Endothelial cell of umbilical vein (primary cell): ENCODE measurements at regions not wholly inside any gene's neighbourhood (a gene's known extent, or its start where the extent isn't known, plus 50 kb on each side); places are given as distances from the start of the nearest gene placed in this dataset.

Experiments
- BruUV-seq: library from RNA; stranded (reverse); fragments of 400-500 nt; replicated peaks from 2 replicates; lab custom pipeline; 2021; lab: Mats Ljungman, UMichigan
- CTCF ChIA-PET: fragments of 300-600, 350-600 bp; sonication (Branson Sonifier 250); formaldehyde crosslinking; loops from one replicate; lab custom pipeline; 2021; ENCODE audit warnings: antibody characterized with exemption, inconsistent platforms; lab: Charles Lee
- POLR2A ChIA-PET: fragments of 300-600, 350-600 bp; sonication (Branson Sonifier 250); formaldehyde crosslinking; loops from one replicate; lab custom pipeline; 2021; ENCODE audit warnings: antibody characterized with exemption, inconsistent platforms; lab: Charles Lee
- DNase-seq: peaks from one replicate; pipeline ENCODE4 v3.0.0-alpha.2; 2011; ENCODE audit warnings: low read depth, low spot score
- FAIRE-seq: peaks from 2 replicates; lab custom pipeline; 2011; peaks lifted over from hg19 to GRCh38; lab: Jason Lieb, UNC
- H2AFZ ChIP-seq: 2 replicates; pipeline ENCODE4 v1.6.0; 2012; ENCODE audit warnings: low read depth, low read length, control low read depth, inconsistent platforms
- H3K27ac ChIP-seq: 2 replicates; pipeline ENCODE4 v1.5.1; 2011; ENCODE audit warnings: low read depth, mild to moderate bottlenecking, control low read depth, low read length, moderate library complexity; ENCODE audit not compliant: insufficient read depth
- H3K27me3 ChIP-seq, 2 experiments: 2 replicates each; pipeline versions ENCODE4 v1.6.0 to v1.6.1; 2011; ENCODE audit warnings: low read length in 2 of 2, mixed read lengths in 1 of 2; ENCODE audit not compliant: control insufficient read depth in 2 of 2, insufficient read depth in 2 of 2
- H3K36me3 ChIP-seq, 2 experiments: 2 replicates in 1 of 2; 3 replicates in 1 of 2; pipeline ENCODE4 v1.5.1; 2011; ENCODE audit warnings: low read length in 2 of 2, mild to moderate bottlenecking in 1 of 2, moderate library complexity in 1 of 2; ENCODE audit not compliant: control insufficient read depth in 2 of 2, insufficient read depth in 2 of 2; ENCODE audit errors: extremely low read depth in 1 of 2
- H3K4me1 ChIP-seq: 3 replicates; pipeline ENCODE4 v1.5.1; 2011; ENCODE audit warnings: mild to moderate bottlenecking, low read length; ENCODE audit not compliant: control insufficient read depth, insufficient read depth; ENCODE audit errors: extremely low read depth
- H3K4me2 ChIP-seq: 2 replicates; pipeline ENCODE4 v1.6.1; 2011; ENCODE audit warnings: low read length, control low read depth, mixed read lengths; ENCODE audit not compliant: insufficient read depth
- H3K4me3 ChIP-seq, 3 experiments: fragments of 200-600 bp in 1 of 3; sonication (generic), shearing (Covaris generic) in 1 of 3; replicated peaks in 1 of 3; 2 replicates each; pipeline ENCODE4 v1.5.1; 2011 to 2016; ENCODE audit warnings: control low read depth in 3 of 3, low read length in 3 of 3, mild to moderate bottlenecking in 2 of 3, inconsistent platforms in 1 of 3, low read depth in 1 of 3, moderate library complexity in 1 of 3; ENCODE audit not compliant: insufficient read depth in 1 of 3
- H3K79me2 ChIP-seq: 2 replicates; pipeline ENCODE4 v1.6.0; 2012; ENCODE audit warnings: low read length, inconsistent platforms; ENCODE audit not compliant: control insufficient read depth, insufficient read depth
- H3K9ac ChIP-seq: replicated peaks from 2 replicates; pipeline ENCODE3; 2011; ENCODE audit warnings: low read length, control low read depth; ENCODE audit not compliant: insufficient read depth; ENCODE audit errors: extremely low read depth
- H3K9me1 ChIP-seq: replicated peaks from 3 replicates; pipeline ENCODE4 v1.6.0; 2011; ENCODE audit warnings: mild to moderate bottlenecking, low read length; ENCODE audit not compliant: control insufficient read depth, insufficient read depth; ENCODE audit errors: extremely low read depth
- H3K9me3 ChIP-seq: replicated peaks from 2 replicates; pipeline ENCODE4 v1.5.1; 2012; ENCODE audit warnings: low read length, inconsistent platforms; ENCODE audit not compliant: control insufficient read depth, insufficient read depth
- H4K20me1 ChIP-seq: replicated peaks from 2 replicates; pipeline ENCODE3; 2011; ENCODE audit warnings: mild to moderate bottlenecking, low read length; ENCODE audit not compliant: control insufficient read depth, insufficient read depth; ENCODE audit errors: extremely low read depth
- CTCF ChIP-seq, 2 donors: IDR thresholded peaks; 1 replicate in 1 of 2; 2 replicates in 1 of 2; pipeline ENCODE4 v1.5.1; 2011; ENCODE audit warnings: low read length in 2 of 2, mild to moderate bottlenecking in 2 of 2, moderate library complexity in 2 of 2, control low read depth in 1 of 2, inconsistent platforms in 1 of 2, low read depth in 1 of 2; ENCODE audit not compliant: insufficient read depth in 1 of 2; ENCODE audit errors: extremely low read depth in 1 of 2
- EZH2 ChIP-seq: IDR thresholded peaks from 2 replicates; pipeline ENCODE4 v1.6.1; 2012; ENCODE audit warnings: borderline replicate concordance, low read depth, mild to moderate bottlenecking, moderate library complexity, low read length, inconsistent platforms; ENCODE audit not compliant: severe bottlenecking
- GATA2 ChIP-seq: IDR thresholded peaks from 2 replicates; pipeline ENCODE4 v1.7.0; 2011; ENCODE audit warnings: low read depth, mild to moderate bottlenecking, moderate library complexity, mixed read lengths, low read length; ENCODE audit not compliant: insufficient read length, insufficient read depth
- JUN ChIP-seq: IDR thresholded peaks from 2 replicates; pipeline ENCODE4 v1.6.1; 2011; ENCODE audit warnings: borderline replicate concordance, low read depth; ENCODE audit not compliant: insufficient read length, insufficient read depth
- MAX ChIP-seq: IDR thresholded peaks from 2 replicates; pipeline ENCODE4 v1.6.1; 2011; ENCODE audit not compliant: insufficient read depth, insufficient read length
- MYC ChIP-seq: IDR thresholded peaks from one replicate; pipeline ENCODE4 v1.6.1; 2011; ENCODE audit warnings: mild to moderate bottlenecking, low read depth, low read length
- POLR2A ChIP-seq: IDR thresholded peaks from 2 replicates; pipeline ENCODE4 v1.6.1; 2012; ENCODE audit warnings: low read depth, mild to moderate bottlenecking, control low read depth, low read length
- POLR2AphosphoS5 ChIP-seq: IDR thresholded peaks from 2 replicates; pipeline ENCODE4 v1.6.1; 2012; ENCODE audit warnings: low read depth, mild to moderate bottlenecking, control low read depth, low read length, moderate library complexity; ENCODE audit not compliant: insufficient read depth
- dilution Hi-C: fragments of 300-500 bp; cut with MboI; formaldehyde crosslinking; loops from one replicate; pipeline ENCODE4 v1.15.0; 2019; ENCODE audit warnings: low sequenced_read_pairs; ENCODE audit not compliant: extremely low pct_ligation_motif_present
- intact Hi-C: fragments of 100-400 bp; cut with micrococcal nuclease; formaldehyde crosslinking; loops from one replicate; pipeline ENCODE4 v1.10.0; 2022

- Histone ChIP-seq H4K20me1 (no peaks in the 10 kb centered on the region), H2AFZ (no peak overlapping the region), H3K4me2 (no peak overlapping the region), H3K27ac (no peak overlapping the region), H3K79me2 (no peaks in the 10 kb centered on the region), H3K9me3 (no peaks in the 10 kb centered on the region), H3K27me3 (no peaks in the 10 kb centered on the region), H3K4me1 (no peaks in the 10 kb centered on the region), H3K36me3 (no peaks in the 10 kb centered on the region), H3K9ac (no peak overlapping the region), H3K9me1 (no peaks in the 10 kb centered on the region), H3K4me3 (no peak overlapping the region)
- POLR2A ChIA-PET: no interaction called here
- CTCF ChIA-PET: no interaction called here
- no peak for FAIRE-seq
- TF ChIP-seq EZH2: no peak
- TF ChIP-seq MAX: no peak
- TF ChIP-seq POLR2A: no peak
- no peak for TF ChIP-seq CTCF (IDR thresholded peaks at IDR 0.05; ENCODE audit: extremely low read depth in 1 of 2, insufficient read depth in 1 of 2, low read depth in 1 of 2, low read length in 2 of 2)
- TF ChIP-seq JUN: no peak
- no peak for TF ChIP-seq GATA2
- no peak for TF ChIP-seq MYC
- no peak for TF ChIP-seq POLR2AphosphoS5
- dilution Hi-C loops: no loop called here
- DNase-seq: no peak
- intact Hi-C loops: no loop called here
- no TSS peak for BruUV-seq
Measured at GRCh38 chr18:44028109-44028508, 652.6 kb upstream of the SETBP1 start.
